ENCODE measurements at regions not wholly inside any gene's neighbourhood (a gene's known extent, or its start where the extent isn't known, plus 50 kb on each side); places are given as distances from the start of the nearest gene placed in this dataset.

- no peaks in the 10 kb centered on the region for H3K4me1 ChIP-seq (ENCODE audit: control insufficient read depth in 2 of 2, insufficient read depth in 2 of 2, low read length in 2 of 2)
- no peak overlapping the region for H3K4me3 Mint-ChIP-seq
- no peak overlapping the region for H3K27ac ChIP-seq (ENCODE audit: low read length in 2 of 2)
- CTCF ChIA-PET, result no interaction called here
- H3K4me1 Mint-ChIP-seq, result no peaks in the 10 kb centered on the region
- H3K36me3 ChIP-seq (replicated peaks in 1 of 2; ENCODE audit: control extremely low read depth in 1 of 2, control insufficient read depth in 1 of 2, extremely low read depth in 1 of 2, insufficient read depth in 2 of 2, low read length in 1 of 2), result no peaks in the 10 kb centered on the region
- no peak for DNase-seq
- no peak overlapping the region for H3K9ac ChIP-seq (ENCODE audit: low read length)
- no peak overlapping the region for H3K4me3 ChIP-seq (ENCODE audit: control extremely low read depth in 1 of 5, extremely low read depth in 1 of 5, insufficient read depth in 1 of 5, low read depth in 2 of 5, low read length in 4 of 5)
- POLR2A ChIA-PET, result no interaction called here
- peaks cover 0 to 1% (median 0%) of the 10 kb centered on the region in 3 donors for H3K9me3 ChIP-seq (ENCODE audit: control extremely low read depth in 1 of 3, control insufficient read depth in 2 of 3, insufficient read depth in 1 of 3, low read length in 2 of 3)
- no peaks in the 10 kb centered on the region for H4K20me1 ChIP-seq (ENCODE audit: control insufficient read depth, insufficient read depth, low read length, poor library complexity, severe bottlenecking)
- H3K27me3 ChIP-seq (replicated peaks in 1 of 4; ENCODE audit: control extremely low read depth in 1 of 4, control insufficient read depth in 3 of 4, insufficient read depth in 4 of 4, low read length in 3 of 4), result no peaks in the 10 kb centered on the region
- no peak overlapping the region for H2AFZ ChIP-seq (ENCODE audit: insufficient read depth, low read depth, low read length, poor library complexity, severe bottlenecking)
- WGBS (ENCODE audit: insufficient coverage), result no CpG with 5 or more reads among the region's 1 CpG
- no peak overlapping the region for H3K27ac Mint-ChIP-seq
- no peak for ATAC-seq (ENCODE audit: low read depth)
- H3K4me2 ChIP-seq (replicated peaks; ENCODE audit: low read depth, low read length, poor library complexity, severe bottlenecking), result no peak overlapping the region
- H3K27me3 Mint-ChIP-seq, result no peaks in the 10 kb centered on the region
- intact Hi-C loops (cut with micrococcal nuclease), result no loop called here
- H3K9me3 Mint-ChIP-seq (ENCODE audit: insufficient read depth), result peaks cover 6% of the 10 kb centered on the region
- no peak for TF ChIP-seq EZH2 (IDR thresholded peaks at IDR 0.05; ENCODE audit: borderline replicate concordance, insufficient read depth, low read depth, low read length, poor library complexity, severe bottlenecking)
- TF ChIP-seq CTCF (IDR thresholded peaks at IDR 0.05), result no peak
- no peaks in the 10 kb centered on the region for H3K79me2 ChIP-seq (ENCODE audit: control insufficient read depth, insufficient read depth, low read length)
Measured at GRCh38 chr12:103250487-103250886, 245.3 kb downstream of the C12orf42 start.
